Tibial nerve (tissue), 4 donors: ENCODE measurements at regions not wholly inside any gene's neighbourhood (a gene's known extent, or its start where the extent isn't known, plus 50 kb on each side); places are given as distances from the start of the nearest gene placed in this dataset.

ENCODE experiments used
- DNase-seq, 2 donors: peaks; one replicate each; pipeline ENCODE4 v3.0.0-alpha.2; 2019; ENCODE audit warnings: low spot score in 2 of 2
- H3K27ac ChIP-seq, 4 donors: fragments of 200-600 bp; sonication (generic) in 3 of 4; one replicate each; pipeline ENCODE4 v1.5.1; 2017 to 2019; ENCODE audit warnings: mild to moderate bottlenecking in 1 of 4
- H3K27me3 ChIP-seq, 2 donors: fragments of 200-600 bp; sonication (generic) in 1 of 2; one replicate each; pipeline versions ENCODE4 v1.5.1 to v1.6.0; 2017 to 2019
- H3K36me3 ChIP-seq, 3 donors: fragments of 200-600 bp; sonication (generic); one replicate each; pipeline ENCODE4 v1.5.1; 2018 to 2019
- H3K4me1 ChIP-seq, 4 donors: fragments of 200-600 bp; sonication (generic) in 3 of 4; one replicate each; pipeline ENCODE4 v1.5.1; 2017 to 2019
- H3K4me3 ChIP-seq, 4 donors: fragments of 200-600 bp; sonication (generic) in 3 of 4; one replicate each; pipeline ENCODE4 v1.5.1; 2017 to 2019; ENCODE audit warnings: mild to moderate bottlenecking in 1 of 4, moderate library complexity in 1 of 4
- H3K9me3 ChIP-seq, 4 donors: fragments of 200-600 bp; sonication (generic) in 3 of 4; one replicate each; pipeline ENCODE4 v1.5.1; 2017 to 2019
- EP300 ChIP-seq, 2 donors: sonication (generic); formaldehyde crosslinking; IDR thresholded peaks; one replicate each; pipeline ENCODE4 v1.6.1; 2017; ENCODE audit warnings: antibody characterized with exemption in 2 of 2, mild to moderate bottlenecking in 1 of 2
- POLR2A ChIP-seq, 2 donors: fragments of 450-650 bp; IDR thresholded peaks; one replicate each; pipeline ENCODE4 v1.6.1; 2017; ENCODE audit warnings: antibody characterized with exemption in 2 of 2, mild to moderate bottlenecking in 2 of 2, moderate library complexity in 2 of 2
- WGBS, 2 donors: methylation state at CpG; one replicate each; pipeline ENCODE4 v1.1.5; 2018; 5-methylcytosine and 5-hydroxymethylcytosine counted together
- TF ChIP-seq, protein P1 (sequence below), 5 experiments: fragments of 200-600 bp in 3 of 5; fragments of 450-650 bp in 2 of 5; sonication (generic) in 3 of 5; IDR thresholded peaks; one replicate each; pipeline ENCODE4 v1.5.1; 2016 to 2019; ENCODE audit warnings: antibody characterized with exemption in 5 of 5, mild to moderate bottlenecking in 3 of 5, moderate library complexity in 2 of 5

DNA sequence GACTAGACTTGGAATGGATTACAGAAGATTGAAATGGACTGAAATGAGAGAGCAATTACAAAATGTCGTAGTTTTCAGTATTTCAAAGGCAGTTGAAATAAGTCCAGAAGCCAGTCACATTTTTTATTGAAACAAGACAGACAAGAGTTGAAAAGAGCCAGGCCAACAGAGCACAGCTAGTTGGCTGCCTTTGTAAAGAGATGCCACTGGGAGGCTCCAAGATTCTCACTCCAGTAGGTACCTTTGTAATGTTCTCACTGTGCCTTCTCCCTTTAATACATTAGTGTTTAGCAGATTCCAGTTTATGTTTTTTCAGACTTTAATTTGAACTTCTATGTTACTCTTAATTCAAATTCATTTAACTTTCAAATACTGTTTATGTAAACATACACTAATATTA lies 234.8 kb downstream of the DSEL start:
- Histone ChIP-seq H3K9me3 (no peaks in the 10 kb centered on the region), H3K36me3 (no peaks in the 10 kb centered on the region), H3K27ac (no peak overlapping the region), H3K4me1 (no peaks in the 10 kb centered on the region), H3K4me3 (no peak overlapping the region), H3K27me3 (no peaks in the 10 kb centered on the region)
- no peak for DNase-seq
- 80 to 89% methylated on average over 1 of the region's 1 CpG for WGBS, 2 donors
- TF ChIP-seq POLR2A (IDR thresholded peaks at IDR 0.05) = no peak
- TF ChIP-seq, protein P1, sequence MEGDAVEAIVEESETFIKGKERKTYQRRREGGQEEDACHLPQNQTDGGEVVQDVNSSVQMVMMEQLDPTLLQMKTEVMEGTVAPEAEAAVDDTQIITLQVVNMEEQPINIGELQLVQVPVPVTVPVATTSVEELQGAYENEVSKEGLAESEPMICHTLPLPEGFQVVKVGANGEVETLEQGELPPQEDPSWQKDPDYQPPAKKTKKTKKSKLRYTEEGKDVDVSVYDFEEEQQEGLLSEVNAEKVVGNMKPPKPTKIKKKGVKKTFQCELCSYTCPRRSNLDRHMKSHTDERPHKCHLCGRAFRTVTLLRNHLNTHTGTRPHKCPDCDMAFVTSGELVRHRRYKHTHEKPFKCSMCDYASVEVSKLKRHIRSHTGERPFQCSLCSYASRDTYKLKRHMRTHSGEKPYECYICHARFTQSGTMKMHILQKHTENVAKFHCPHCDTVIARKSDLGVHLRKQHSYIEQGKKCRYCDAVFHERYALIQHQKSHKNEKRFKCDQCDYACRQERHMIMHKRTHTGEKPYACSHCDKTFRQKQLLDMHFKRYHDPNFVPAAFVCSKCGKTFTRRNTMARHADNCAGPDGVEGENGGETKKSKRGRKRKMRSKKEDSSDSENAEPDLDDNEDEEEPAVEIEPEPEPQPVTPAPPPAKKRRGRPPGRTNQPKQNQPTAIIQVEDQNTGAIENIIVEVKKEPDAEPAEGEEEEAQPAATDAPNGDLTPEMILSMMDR (IDR thresholded peaks at IDR 0.05) = no peak
- no peak for TF ChIP-seq EP300 (IDR thresholded peaks at IDR 0.05)

DNA sequence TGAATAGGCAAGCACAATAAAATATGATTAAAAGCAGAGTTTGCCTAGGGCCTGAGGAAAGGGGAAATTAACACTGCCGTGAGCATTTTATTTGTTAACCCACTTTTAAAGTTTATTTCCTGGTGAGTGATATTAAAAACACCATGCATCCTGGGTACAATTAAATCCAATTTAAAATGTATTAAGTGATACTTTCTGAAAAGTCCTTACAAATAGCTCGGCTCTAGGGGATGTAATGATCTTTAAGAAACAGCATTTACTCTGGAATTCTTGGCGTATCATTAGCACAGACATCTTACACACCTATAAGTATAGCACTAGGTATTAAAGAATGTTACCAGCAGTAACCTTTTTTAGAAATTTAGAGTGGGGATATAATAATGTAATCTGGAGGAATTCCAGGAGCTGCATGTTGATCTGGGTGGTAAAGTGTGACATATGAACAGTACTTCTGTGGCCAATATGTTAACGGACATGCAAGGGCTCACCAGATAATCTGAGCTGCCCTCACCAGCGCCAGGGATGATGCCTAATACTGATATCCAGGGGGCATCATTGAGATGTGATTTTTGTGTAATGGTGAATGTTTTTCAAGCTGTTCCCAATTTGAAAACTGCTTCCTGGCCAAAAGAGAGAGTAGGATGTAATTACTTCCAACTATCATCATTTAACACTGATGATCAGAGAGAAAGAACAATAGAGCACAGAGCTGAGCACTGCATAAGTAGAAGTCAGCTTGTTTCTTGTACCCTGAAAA lies 235.9 kb downstream of the DSEL start:
- DNase-seq = no peak
- TF ChIP-seq POLR2A (IDR thresholded peaks at IDR 0.05) = no peak
- TF ChIP-seq EP300 (IDR thresholded peaks at IDR 0.05) = no peak
- TF ChIP-seq, protein P1 (IDR thresholded peaks at IDR 0.05) = no peak
- 60 to 64% methylated on average over 5 of the region's 5 CpGs for WGBS, 2 donors
- no peaks in the 10 kb centered on the region for H3K9me3 ChIP-seq
- no peaks in the 10 kb centered on the region for H3K36me3 ChIP-seq
- no peak overlapping the region for H3K27ac ChIP-seq
- H3K4me1 ChIP-seq = no peaks in the 10 kb centered on the region
- H3K27me3 ChIP-seq = no peaks in the 10 kb centered on the region
- H3K4me3 ChIP-seq = no peak overlapping the region

DNA sequence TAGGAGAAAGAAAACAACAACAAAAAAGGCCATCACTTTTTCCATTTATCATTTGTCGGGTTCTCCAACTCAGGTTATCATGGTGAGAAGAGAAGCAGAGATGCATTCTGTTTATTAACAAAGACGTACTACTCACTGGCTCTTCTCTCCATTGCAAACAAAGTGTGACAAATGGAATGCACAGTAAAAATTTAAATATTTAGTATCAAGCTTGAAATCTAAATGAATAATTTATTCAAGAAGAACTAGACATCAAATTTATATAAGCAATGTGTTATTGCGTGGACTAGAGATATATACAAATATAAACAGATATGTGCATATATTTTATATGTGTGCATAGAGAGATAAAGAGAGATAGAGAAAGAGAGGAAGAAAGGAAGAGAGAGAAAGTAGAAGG lies 236.5 kb downstream of the DSEL start:
- Histone ChIP-seq H3K4me1 (no peaks in the 10 kb centered on the region), H3K36me3 (no peaks in the 10 kb centered on the region), H3K9me3 (no peaks in the 10 kb centered on the region), H3K27me3 (no peaks in the 10 kb centered on the region), H3K27ac (no peak overlapping the region), H3K4me3 (no peak overlapping the region)
- no peak for DNase-seq
- WGBS, 2 donors = 62 to 72% methylated on average over 3 of the region's 3 CpGs
- no peak for TF ChIP-seq EP300 (IDR thresholded peaks at IDR 0.05)
- TF ChIP-seq, protein P1 (IDR thresholded peaks at IDR 0.05) = no peak
- no peak for TF ChIP-seq POLR2A (IDR thresholded peaks at IDR 0.05)

DNA sequence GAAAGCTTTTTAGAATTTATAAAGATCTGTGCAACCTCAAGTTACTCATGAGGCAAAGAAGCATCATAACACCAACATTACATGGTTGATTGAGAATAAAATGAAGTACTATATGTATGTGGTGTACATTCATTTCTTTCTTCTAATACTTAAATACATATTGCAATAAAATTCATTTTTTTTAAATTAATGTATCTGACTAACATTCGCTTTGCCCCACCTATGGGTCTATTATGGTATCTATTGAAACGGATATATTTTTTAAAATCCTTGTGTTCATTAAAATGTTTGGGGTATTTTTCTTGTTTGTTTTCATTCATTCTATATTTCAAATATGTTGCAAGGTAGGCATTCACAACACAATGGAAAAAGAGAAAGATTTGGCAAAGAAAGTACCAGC lies 237.5 kb downstream of the DSEL start:
- TF ChIP-seq, protein P1 (IDR thresholded peaks at IDR 0.05) = no peak
- no peak for TF ChIP-seq EP300 (IDR thresholded peaks at IDR 0.05)
- TF ChIP-seq POLR2A (IDR thresholded peaks at IDR 0.05) = no peak
- no peaks in the 10 kb centered on the region for H3K27me3 ChIP-seq
- 82 to 88% methylated on average over 2 of the region's 2 CpGs for WGBS, 2 donors

DNA sequence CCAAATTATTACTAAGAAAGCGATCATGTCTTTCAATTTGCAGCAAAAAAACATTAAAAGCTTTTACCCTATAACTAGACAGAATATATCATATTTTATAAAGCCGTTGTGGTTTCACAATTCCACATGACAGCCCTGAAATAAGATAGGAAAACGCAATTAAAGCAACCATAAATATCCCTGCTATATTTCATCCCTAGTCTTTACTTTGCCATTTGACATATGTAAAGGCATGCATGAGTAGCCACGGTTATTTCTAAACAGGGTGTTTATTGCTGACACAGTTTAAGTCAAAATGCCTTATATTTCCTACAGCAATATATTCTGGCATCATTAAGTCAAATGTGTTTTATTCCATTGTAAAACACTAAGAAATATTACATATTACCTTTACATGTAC lies 239.9 kb downstream of the DSEL start:
- Histone ChIP-seq H3K27me3 (no peaks in the 10 kb centered on the region), H3K27ac (no peak overlapping the region), H3K4me1 (no peaks in the 10 kb centered on the region), H3K9me3 (peaks cover 0 to 7% (median 0%) of the 10 kb centered on the region in 4 donors), H3K4me3 (no peak overlapping the region), H3K36me3 (no peaks in the 10 kb centered on the region)
- no peak for DNase-seq
- TF ChIP-seq POLR2A (IDR thresholded peaks at IDR 0.05) (no peak), EP300 (IDR thresholded peaks at IDR 0.05) (no peak)
- TF ChIP-seq, protein P1 (IDR thresholded peaks at IDR 0.05) = no peak
- WGBS, 2 donors = 71 to 73% methylated on average over 4 of the region's 4 CpGs

More for the DNA sequence above, 237.5 kb downstream of the DSEL start:
- H3K27ac ChIP-seq = no peak overlapping the region
- H3K4me3 ChIP-seq = no peak overlapping the region
- H3K9me3 ChIP-seq = no peaks in the 10 kb centered on the region
- no peak for DNase-seq
- H3K4me1 ChIP-seq = no peaks in the 10 kb centered on the region
- H3K36me3 ChIP-seq = no peaks in the 10 kb centered on the region
